IPS-15b (cell line): ENCODE measurements at regions not wholly inside any gene's neighbourhood (a gene's known extent, or its start where the extent isn't known, plus 50 kb on each side); places are given as distances from the start of the nearest gene placed in this dataset.

Experiments
- H3K27me3 ChIP-seq: one replicate; pipeline ENCODE4 v1.6.1; 2013; ENCODE audit warnings: low read length; ENCODE audit not compliant: control insufficient read depth, insufficient read depth
- H3K36me3 ChIP-seq: one replicate; pipeline ENCODE4 v1.6.1; 2013; ENCODE audit warnings: low read length; ENCODE audit not compliant: control insufficient read depth, insufficient read depth
- H3K4me1 ChIP-seq: one replicate; pipeline ENCODE4 v1.6.1; 2013; ENCODE audit warnings: mild to moderate bottlenecking, low read length; ENCODE audit not compliant: control insufficient read depth, insufficient read depth
- H3K4me3 ChIP-seq: one replicate; pipeline ENCODE4 v1.5.1; 2013; ENCODE audit warnings: low read depth, low read length
- H3K9ac ChIP-seq: one replicate; pipeline ENCODE4 v1.6.1; 2013; ENCODE audit warnings: low read depth, mild to moderate bottlenecking, low read length
- H3K9me3 ChIP-seq: one replicate; pipeline ENCODE4 v1.6.1; 2013; ENCODE audit warnings: mild to moderate bottlenecking, low read length; ENCODE audit not compliant: control insufficient read depth, insufficient read depth

GRCh38 chr4:163623787-163624186 is 129.3 kb downstream of the TMA16 start:
- no peaks in the 10 kb centered on the region for H3K4me1 ChIP-seq
- H3K9ac ChIP-seq = no peak overlapping the region
- H3K9me3 ChIP-seq = no peaks in the 10 kb centered on the region
- H3K36me3 ChIP-seq = no peaks in the 10 kb centered on the region
- no peak overlapping the region for H3K4me3 ChIP-seq
- no peaks in the 10 kb centered on the region for H3K27me3 ChIP-seq

GRCh38 chr4:163624727-163625126 is 130.2 kb downstream of the TMA16 start:
- H3K27me3 ChIP-seq = no peaks in the 10 kb centered on the region
- no peaks in the 10 kb centered on the region for H3K4me1 ChIP-seq
- no peak overlapping the region for H3K9ac ChIP-seq
- no peak overlapping the region for H3K4me3 ChIP-seq
- no peaks in the 10 kb centered on the region for H3K9me3 ChIP-seq
- H3K36me3 ChIP-seq = no peaks in the 10 kb centered on the region

DNA sequence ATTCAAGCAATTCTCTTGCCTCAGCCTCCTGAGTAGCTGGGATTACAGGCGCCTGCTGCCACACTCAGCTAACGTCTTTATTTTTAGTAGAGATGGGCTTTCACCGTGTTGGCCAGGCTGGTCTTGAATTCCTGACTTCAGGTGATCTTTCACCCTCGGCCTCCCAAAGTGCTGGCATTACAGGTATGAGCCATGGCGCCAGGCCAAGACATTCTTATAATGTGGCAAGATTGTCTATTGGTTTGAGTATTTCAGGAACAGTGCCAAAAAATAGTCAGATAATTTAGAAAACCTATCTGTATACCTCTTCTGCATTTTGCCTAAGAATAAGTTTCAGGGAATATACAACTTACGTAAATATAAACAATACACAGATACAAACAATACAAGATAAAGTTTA is 136.8 kb downstream of the TMA16 start:
- H3K9me3 ChIP-seq = no peaks in the 10 kb centered on the region
- H3K27me3 ChIP-seq = no peaks in the 10 kb centered on the region
- H3K4me1 ChIP-seq = no peaks in the 10 kb centered on the region
- H3K9ac ChIP-seq = no peak overlapping the region
- H3K36me3 ChIP-seq = no peaks in the 10 kb centered on the region
- H3K4me3 ChIP-seq = no peak overlapping the region

- Histone ChIP-seq H3K27me3 (no peaks in the 10 kb centered on the region), H3K9ac (no peak overlapping the region), H3K9me3 (no peaks in the 10 kb centered on the region), H3K4me1 (no peaks in the 10 kb centered on the region), H3K36me3 (no peaks in the 10 kb centered on the region), H3K4me3 (no peak overlapping the region)
Observed at GRCh38 chr4:163638909-163639308, 144.4 kb downstream of the TMA16 start.

DNA sequence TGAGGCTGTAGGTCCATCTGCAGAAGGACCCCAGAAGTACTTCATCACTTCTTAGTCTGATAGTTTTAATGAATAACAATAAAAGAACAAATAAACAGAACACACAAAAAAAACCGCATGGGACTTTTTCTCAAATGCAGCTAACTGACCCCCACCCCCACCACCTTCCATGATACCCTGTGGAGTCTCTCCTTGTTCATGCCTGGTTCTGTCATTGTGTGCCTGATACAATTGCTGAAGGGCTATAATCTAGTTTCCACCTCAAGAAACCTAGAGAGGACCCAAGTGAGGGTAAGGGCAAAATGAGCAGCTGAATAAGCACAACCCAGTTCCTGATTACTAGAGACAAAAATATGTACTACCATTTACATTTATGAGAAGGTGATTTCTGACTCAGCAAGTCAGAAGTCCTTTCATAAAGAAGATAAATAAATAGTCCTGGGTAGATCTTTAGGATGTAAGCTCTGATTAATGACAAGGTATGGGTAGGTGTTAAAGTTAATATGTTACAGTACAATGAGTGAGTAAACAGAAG is 155.1 kb downstream of the TMA16 start:
- Histone ChIP-seq H3K36me3 (no peaks in the 10 kb centered on the region), H3K4me3 (no peak overlapping the region), H3K27me3 (no peaks in the 10 kb centered on the region), H3K9ac (no peak overlapping the region), H3K9me3 (no peaks in the 10 kb centered on the region), H3K4me1 (no peaks in the 10 kb centered on the region)

DNA sequence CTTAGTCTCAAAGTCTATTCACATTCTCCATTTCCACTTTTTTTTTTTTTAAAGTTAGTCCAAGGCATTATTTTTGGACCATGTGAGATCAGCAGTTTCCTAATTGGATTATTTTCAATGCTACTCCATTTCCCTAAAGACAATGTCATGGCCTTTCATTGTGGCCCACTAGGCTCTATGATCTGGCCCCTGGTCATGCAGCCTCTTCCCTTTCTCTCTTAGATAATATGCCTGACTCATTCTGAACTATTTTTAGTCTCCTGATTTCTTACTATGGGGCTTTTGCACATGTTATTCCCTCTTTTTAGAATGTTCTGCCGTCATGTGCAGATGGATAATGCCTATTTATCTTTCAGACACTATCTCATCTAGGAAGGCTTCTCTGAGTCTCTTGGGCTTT is 157.3 kb downstream of the TMA16 start:
- Histone ChIP-seq H3K36me3 (no peaks in the 10 kb centered on the region), H3K4me1 (no peaks in the 10 kb centered on the region), H3K27me3 (no peaks in the 10 kb centered on the region), H3K9me3 (no peaks in the 10 kb centered on the region), H3K4me3 (no peak overlapping the region), H3K9ac (no peak overlapping the region)

DNA sequence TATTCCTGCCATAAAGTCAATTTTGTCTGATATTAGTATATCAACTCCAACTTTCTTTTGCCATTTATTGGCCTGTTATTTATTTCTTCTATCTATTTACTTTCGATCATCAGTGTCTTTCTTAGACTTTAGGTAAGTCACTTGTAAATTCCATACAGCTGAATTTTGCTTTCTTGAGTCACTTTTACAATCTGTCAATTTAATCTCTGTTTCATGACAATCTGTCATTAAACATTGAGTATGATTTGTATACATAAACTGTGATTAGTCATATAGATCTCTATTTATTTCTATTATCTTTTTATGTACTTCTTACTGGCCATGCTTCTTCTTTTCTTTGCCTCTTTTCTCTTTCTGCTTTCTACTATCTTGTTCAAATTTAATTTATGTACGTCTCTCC is 160.1 kb downstream of the TMA16 start:
- Histone ChIP-seq H3K27me3 (no peaks in the 10 kb centered on the region), H3K4me3 (no peak overlapping the region), H3K36me3 (no peaks in the 10 kb centered on the region), H3K9ac (no peak overlapping the region), H3K9me3 (no peaks in the 10 kb centered on the region), H3K4me1 (no peaks in the 10 kb centered on the region)

- Histone ChIP-seq H3K9ac (no peak overlapping the region), H3K36me3 (no peaks in the 10 kb centered on the region), H3K4me1 (no peaks in the 10 kb centered on the region), H3K9me3 (no peaks in the 10 kb centered on the region), H3K4me3 (no peak overlapping the region), H3K27me3 (no peaks in the 10 kb centered on the region)
Observed at GRCh38 chr4:163660636-163661035, 166.1 kb downstream of the TMA16 start.

DNA sequence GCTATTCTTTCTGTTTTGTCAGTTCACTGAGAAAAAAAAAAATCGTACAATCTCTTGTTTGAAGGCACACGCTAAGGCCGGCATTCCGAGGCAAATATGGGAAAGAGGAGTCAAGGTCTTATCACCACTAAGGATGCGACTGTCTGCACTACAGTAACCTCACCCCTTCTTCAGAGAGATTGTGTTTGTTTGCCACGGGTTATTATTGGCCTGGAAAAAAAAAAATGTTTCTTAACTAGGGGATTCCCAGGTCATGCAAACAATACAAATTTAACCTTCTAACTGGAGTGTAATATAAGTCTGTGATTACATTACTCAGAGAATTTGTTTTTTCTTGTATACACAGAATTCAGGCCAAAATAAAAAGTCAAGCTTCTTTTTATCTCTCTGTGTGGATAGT is 168.3 kb downstream of the TMA16 start:
- no peak overlapping the region for H3K4me3 ChIP-seq
- H3K4me1 ChIP-seq = no peaks in the 10 kb centered on the region
- H3K9ac ChIP-seq = no peak overlapping the region

DNA sequence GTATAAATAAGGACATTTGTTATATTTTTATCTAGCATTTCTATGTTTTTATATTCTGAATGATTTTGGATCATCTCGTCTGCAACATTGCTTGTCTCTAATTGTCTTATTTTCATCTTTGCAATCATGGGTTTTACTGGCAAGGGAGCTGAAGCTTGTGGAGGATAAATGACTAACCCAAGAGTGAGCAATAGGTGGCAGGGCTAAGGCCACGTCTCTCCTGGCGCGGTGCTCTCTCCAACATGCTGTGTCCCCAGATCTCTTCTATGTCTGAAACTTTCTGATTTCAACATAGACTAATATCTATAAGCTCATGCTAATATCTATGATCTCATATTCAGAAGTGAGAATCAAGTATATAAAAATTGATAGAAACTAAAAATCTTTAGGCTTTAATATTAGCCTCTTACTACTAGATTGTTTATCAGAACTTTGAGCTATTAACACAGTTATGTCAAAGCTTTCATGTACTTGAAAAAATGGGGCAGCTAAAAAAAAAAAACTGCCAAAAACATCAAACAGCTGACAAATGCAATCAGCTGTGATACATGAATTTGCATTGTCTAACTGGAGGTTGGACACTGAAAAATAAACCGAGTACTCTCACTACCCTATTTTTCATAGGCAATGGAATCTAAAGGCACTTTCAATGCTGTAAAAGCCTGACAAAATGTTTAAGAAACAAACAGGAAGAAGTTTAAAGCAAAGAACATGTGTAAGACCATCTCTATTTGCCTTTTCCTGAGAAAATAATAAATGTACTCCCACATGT is 169.2 kb downstream of the TMA16 start:
- no peaks in the 10 kb centered on the region for H3K9me3 ChIP-seq
- H3K36me3 ChIP-seq = no peaks in the 10 kb centered on the region
- H3K27me3 ChIP-seq = no peaks in the 10 kb centered on the region
- H3K9ac ChIP-seq = no peak overlapping the region
- no peak overlapping the region for H3K4me3 ChIP-seq
- H3K4me1 ChIP-seq = no peaks in the 10 kb centered on the region

More for the DNA sequence above, 168.3 kb downstream of the TMA16 start:
- H3K36me3 ChIP-seq = no peaks in the 10 kb centered on the region
- no peaks in the 10 kb centered on the region for H3K27me3 ChIP-seq
- H3K9me3 ChIP-seq = no peaks in the 10 kb centered on the region

- no peaks in the 10 kb centered on the region for H3K36me3 ChIP-seq
- H3K4me1 ChIP-seq = no peaks in the 10 kb centered on the region
- H3K4me3 ChIP-seq = no peak overlapping the region
- no peaks in the 10 kb centered on the region for H3K9me3 ChIP-seq
- no peak overlapping the region for H3K9ac ChIP-seq
- H3K27me3 ChIP-seq = no peaks in the 10 kb centered on the region
Observed at GRCh38 chr4:163665101-163665500, 170.6 kb downstream of the TMA16 start.

- Histone ChIP-seq H3K4me3 (no peak overlapping the region), H3K36me3 (no peaks in the 10 kb centered on the region)
Observed at GRCh38 chr4:163665521-163666331, 171.2 kb downstream of the TMA16 start.

More at GRCh38 chr4:163665521-163666331, 171.2 kb downstream of the TMA16 start:
- H3K4me1 ChIP-seq = no peaks in the 10 kb centered on the region
- H3K9me3 ChIP-seq = no peaks in the 10 kb centered on the region
- no peaks in the 10 kb centered on the region for H3K27me3 ChIP-seq
- H3K9ac ChIP-seq = no peak overlapping the region
